ENCODE measurements at regions not wholly inside any gene's neighbourhood (a gene's known extent, or its start where the extent isn't known, plus 50 kb on each side); places are given as distances from the start of the nearest gene placed in this dataset.
A peak's percentile ranks its signal among the peaks of the same experiment; 100 is the strongest.

DNA sequence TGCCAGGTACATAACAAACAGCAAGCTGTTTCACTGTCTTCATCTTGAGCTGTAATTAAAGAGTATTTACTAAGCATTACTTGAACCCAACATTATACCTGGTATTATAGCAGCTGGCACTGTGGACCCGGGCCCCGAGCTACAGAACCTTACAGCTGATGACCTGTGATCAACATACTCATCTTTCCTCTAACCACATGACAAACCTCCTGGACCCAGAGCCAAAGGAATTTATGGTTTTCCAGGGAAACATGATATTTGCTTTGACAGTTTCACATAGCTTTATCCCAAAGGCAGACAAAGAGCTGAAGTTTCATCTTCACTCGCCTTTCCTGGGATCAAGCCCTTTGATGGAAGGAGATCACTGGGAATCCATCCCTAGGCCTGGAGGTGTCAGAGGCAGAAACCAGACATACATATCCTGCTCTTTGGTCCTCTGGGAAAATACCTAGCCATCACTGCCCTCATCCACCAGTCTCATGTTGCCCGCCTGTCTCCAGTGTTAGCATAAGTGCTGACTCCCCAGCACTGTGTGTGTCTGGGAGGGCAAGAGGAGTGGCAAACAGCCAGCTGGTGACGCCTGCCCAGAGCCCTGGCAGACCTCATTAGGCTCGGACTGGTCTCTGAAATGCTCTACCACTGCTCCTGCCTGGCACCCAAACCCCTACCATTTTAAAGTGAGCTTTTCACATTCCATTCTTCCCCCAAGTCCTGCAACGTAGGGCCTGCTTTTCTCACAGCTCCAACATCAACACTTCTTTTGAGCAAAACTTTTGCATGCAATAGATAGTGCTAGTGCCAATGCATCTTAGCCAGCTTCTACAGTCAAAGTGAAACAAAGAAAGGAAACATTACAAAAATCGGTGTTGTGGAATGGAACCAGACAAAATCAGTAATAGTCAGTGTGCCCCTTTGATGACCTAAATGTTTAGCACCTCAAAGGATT is 138.8 kb upstream of the CTAGE1 start:
- Histone ChIP-seq H3K4me1 (peaks cover 20% of the 10 kb centered on the region), H3K27me3 (no peaks in the 10 kb centered on the region), H3K9me3 (no peaks in the 10 kb centered on the region), H3K36me3 (replicated peaks in 1 of 2; ENCODE audit: insufficient read depth in 1 of 2, low read depth in 2 of 2) (no peaks in the 10 kb centered on the region), H3K4me3 (no peak overlapping the region), H3K27ac (peak overlapping the region in 2 of 4 donors; percentile 34 to 44)
- DNase-seq: peak; percentile 34 to 60 (median 54)
- 62 to 72% methylated on average over 8 of the region's 8 CpGs for WGBS, 2 donors
- TF ChIP-seq, protein P1, sequence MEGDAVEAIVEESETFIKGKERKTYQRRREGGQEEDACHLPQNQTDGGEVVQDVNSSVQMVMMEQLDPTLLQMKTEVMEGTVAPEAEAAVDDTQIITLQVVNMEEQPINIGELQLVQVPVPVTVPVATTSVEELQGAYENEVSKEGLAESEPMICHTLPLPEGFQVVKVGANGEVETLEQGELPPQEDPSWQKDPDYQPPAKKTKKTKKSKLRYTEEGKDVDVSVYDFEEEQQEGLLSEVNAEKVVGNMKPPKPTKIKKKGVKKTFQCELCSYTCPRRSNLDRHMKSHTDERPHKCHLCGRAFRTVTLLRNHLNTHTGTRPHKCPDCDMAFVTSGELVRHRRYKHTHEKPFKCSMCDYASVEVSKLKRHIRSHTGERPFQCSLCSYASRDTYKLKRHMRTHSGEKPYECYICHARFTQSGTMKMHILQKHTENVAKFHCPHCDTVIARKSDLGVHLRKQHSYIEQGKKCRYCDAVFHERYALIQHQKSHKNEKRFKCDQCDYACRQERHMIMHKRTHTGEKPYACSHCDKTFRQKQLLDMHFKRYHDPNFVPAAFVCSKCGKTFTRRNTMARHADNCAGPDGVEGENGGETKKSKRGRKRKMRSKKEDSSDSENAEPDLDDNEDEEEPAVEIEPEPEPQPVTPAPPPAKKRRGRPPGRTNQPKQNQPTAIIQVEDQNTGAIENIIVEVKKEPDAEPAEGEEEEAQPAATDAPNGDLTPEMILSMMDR (IDR thresholded peaks at IDR 0.05): no peak
- no peak for TF ChIP-seq POLR2A (IDR thresholded peaks at IDR 0.05)
- ATAC-seq: no peak
- intact Hi-C loops (cut with DNase I): no loop called here

DNA sequence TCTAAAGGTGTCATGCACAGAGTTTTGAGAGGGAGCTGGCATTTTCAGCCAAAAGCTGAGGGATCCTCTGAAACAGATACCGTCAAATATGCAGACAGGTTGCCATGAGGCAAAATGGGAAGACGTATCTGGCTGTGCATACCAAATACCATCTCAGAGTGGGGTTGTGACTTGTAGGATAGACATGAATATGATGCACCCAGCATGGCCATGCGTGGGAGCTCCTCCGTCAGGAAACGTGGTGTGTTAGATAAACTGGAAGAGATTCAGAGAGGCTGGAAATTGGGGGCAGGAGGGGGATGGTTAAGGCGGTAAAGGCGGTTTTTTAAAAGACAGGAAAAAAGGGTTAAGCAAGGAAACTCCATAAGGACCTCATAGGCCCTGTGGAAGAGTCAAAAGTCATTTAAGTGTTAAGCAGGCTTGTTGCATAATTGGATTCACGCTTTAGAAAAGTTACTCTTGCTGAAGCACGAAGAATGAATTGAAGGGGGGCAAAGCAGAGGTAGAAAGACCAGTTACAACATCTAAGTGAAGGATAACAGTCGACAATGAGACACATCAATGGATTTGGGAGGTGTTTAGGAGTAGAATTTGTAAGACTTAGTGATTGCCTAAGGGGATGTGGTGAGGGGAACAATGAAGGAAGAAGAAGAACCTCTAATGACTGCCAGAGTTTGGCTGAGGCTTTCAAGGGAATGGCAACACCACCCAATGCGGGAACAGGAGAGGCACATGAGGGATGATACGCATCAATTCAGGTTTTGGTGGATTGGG is 139.6 kb upstream of the CTAGE1 start:
- ATAC-seq (no peak), DNase-seq (no peak)
- H3K9me3 ChIP-seq: no peaks in the 10 kb centered on the region
- TF ChIP-seq, protein P1 (IDR thresholded peaks at IDR 0.05): no peak
- no peak for TF ChIP-seq POLR2A (IDR thresholded peaks at IDR 0.05)
- H3K36me3 ChIP-seq (replicated peaks in 1 of 2; ENCODE audit: insufficient read depth in 1 of 2, low read depth in 2 of 2): no peaks in the 10 kb centered on the region
- WGBS, 2 donors: 89 to 94% methylated on average over 11 to 12 of the region's 12 CpGs
- H3K27ac ChIP-seq: no peak overlapping the region
- H3K27me3 ChIP-seq: no peaks in the 10 kb centered on the region
- no peak overlapping the region for H3K4me3 ChIP-seq
- H3K4me1 ChIP-seq: peaks cover 14% of the 10 kb centered on the region
- intact Hi-C loops (cut with DNase I): no loop called here

DNA sequence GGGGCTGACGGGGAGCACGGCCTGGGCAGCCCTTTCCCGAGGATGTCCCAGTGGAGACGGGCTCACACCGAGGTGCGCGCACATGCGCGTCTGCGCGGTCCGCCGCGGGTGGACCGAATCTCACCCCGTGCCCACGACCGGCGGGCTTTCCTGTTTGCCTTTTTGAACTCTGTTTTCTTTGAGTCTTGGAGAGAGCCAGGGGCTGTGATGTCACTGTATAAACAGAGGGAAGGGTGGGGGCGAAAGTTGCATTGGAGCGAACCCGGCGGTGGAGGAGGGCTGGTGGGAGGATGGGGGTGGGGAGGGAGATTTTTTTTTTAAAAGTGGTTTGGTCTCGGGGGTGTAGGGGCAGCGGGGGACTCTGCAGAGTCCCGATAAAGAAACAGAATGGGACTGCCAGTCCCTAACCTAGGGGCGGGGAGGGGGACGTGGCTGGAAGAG is 141.2 kb upstream of the CTAGE1 start:
- TF ChIP-seq, protein P1 (IDR thresholded peaks at IDR 0.05): no peak
- peak in 1 of 3 donors; percentile 20 for TF ChIP-seq POLR2A (IDR thresholded peaks at IDR 0.05)
- Histone ChIP-seq H3K27me3 (no peaks in the 10 kb centered on the region), H3K27ac (peak overlapping the region; percentile 40 to 89 (median 81)), H3K36me3 (replicated peaks in 1 of 2; ENCODE audit: insufficient read depth in 1 of 2, low read depth in 2 of 2) (no peaks in the 10 kb centered on the region), H3K9me3 (no peaks in the 10 kb centered on the region), H3K4me3 (peak overlapping the region; percentile 33), H3K4me1 (peaks cover 16% of the 10 kb centered on the region)
- intact Hi-C loops (cut with DNase I): no loop called here
- DNase-seq (peak; percentile 68 to 79 (median 77)), ATAC-seq (peak; percentile 82)
- 1 to 2% methylated on average over 28 of the region's 28 CpGs for WGBS, 2 donors

DNA sequence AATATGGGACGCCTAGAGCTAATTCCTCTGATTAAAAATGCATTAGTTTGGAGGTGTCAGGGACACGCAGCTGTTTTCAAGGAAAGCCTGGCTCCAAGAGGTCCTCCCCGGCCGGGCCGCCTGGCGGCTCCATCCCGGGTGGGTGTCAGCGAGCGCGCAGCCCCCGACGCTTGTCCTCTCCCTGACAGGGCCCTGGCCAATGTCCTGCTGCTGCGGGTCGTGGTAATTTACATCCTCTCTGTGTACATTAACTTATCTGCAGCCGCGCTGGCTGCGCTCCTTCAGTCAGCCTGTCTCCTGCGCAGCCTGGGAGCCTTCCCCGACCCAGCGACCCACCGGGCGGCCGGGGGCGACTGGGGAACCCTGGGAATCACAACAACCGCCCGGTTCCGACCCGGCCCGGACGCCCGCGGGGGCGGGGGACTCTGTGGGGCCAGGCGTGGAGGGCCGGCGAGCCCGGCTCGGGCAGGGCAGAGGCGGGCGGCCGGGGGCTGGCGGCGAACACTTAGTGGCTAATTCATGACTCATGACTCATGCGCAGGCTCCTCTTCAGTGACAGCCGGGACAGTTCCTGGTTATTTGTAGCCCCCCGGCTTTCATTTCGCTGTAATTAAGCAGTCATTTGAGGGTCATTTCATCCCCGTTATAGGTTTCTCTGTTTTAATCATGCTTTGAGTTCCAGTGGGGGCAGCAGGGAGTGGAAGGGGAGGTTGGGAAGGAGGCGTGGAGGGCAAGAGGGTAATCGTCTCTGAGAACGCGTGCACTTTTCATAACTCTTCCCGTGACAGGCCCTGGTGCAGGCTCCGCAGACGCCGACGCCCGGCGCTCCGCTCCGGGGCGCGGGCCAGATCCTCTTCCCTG is 141.9 kb upstream of the CTAGE1 start:
- H3K4me3 ChIP-seq: peak overlapping the region; percentile 33
- TF ChIP-seq, protein P1 (IDR thresholded peaks at IDR 0.05): peak in 6 of 7 experiments; percentile 12 to 53 (median 46)
- peak in 2 of 3 donors; percentile 14 to 20 for TF ChIP-seq POLR2A (IDR thresholded peaks at IDR 0.05)
- whole genome bisulfite sequencing, 2 donors: 13 to 31% methylated on average over 27 to 63 of the region's 63 CpGs
- H3K27ac ChIP-seq: peak overlapping the region; percentile 40 to 89 (median 81)
- peaks cover 16% of the 10 kb centered on the region for H3K4me1 ChIP-seq
- intact Hi-C loops (cut with DNase I): loop anchor here (10.0 kb wide), 1 partner anchor 385 kb away; no protein-coding TSS in a partner anchor
- DNase-seq: peak; percentile 46 to 63 (median 60)
- peak; percentile 63 for ATAC-seq
- no peaks in the 10 kb centered on the region for H3K36me3 ChIP-seq (replicated peaks in 1 of 2; ENCODE audit: insufficient read depth in 1 of 2, low read depth in 2 of 2)
- no peaks in the 10 kb centered on the region for H3K9me3 ChIP-seq
- no peaks in the 10 kb centered on the region for H3K27me3 ChIP-seq

All from body of pancreas (tissue), 4 donors.